SIG-M5 treated with dmso at 0.1 percent for 504 hours (cell line): ENCODE measurements at regions not wholly inside any gene's neighbourhood (a gene's known extent, or its start where the extent isn't known, plus 50 kb on each side); places are given as distances from the start of the nearest gene placed in this dataset.
A peak's percentile ranks its signal among the peaks of the same experiment; 100 is the strongest.
"Not testable (repeated sequence)": the region's sequence is repeated elsewhere in the genome, so short reads cannot be mapped to it uniquely, and the experiment has no call there.

Experiments
- DNase-seq: peaks from one replicate; lab custom pipeline; 2025; ENCODE audit not compliant: unreplicated experiment; lab: John Stamatoyannopoulos, UW

GRCh38 chr2:72078773-72079172 lies 68.9 kb downstream of the CYP26B1 start:
- no peak for DNase-seq

GRCh38 chr2:72077702-72078169 lies 69.9 kb downstream of the CYP26B1 start:
- DNase-seq, result no peak

GRCh38 chr2:72073373-72073772 lies 74.3 kb downstream of the CYP26B1 start:
- not testable (repeated sequence) for DNase-seq

GRCh38 chr2:72064197-72064596 lies 83.5 kb downstream of the CYP26B1 start:
- DNase-seq, result not testable (repeated sequence)

GRCh38 chr2:72062336-72062735 lies 85.3 kb downstream of the CYP26B1 start:
- DNase-seq, result no peak

GRCh38 chr2:72057308-72057707 lies 90.4 kb downstream of the CYP26B1 start:
- DNase-seq, result peak; percentile 23

GRCh38 chr2:72051971-72052505 lies 95.6 kb downstream of the CYP26B1 start:
- DNase-seq, result no peak

GRCh38 chr2:72051204-72051603 lies 96.5 kb downstream of the CYP26B1 start:
- DNase-seq, result no peak

GRCh38 chr2:72050734-72051133 lies 96.9 kb downstream of the CYP26B1 start:
- no peak for DNase-seq

GRCh38 chr2:72048881-72049477 lies 98.7 kb downstream of the CYP26B1 start:
- DNase-seq, result no peak

- DNase-seq, result no peak
These were observed 103.7 kb downstream of the CYP26B1 start for GRCh38 chr2:72043985-72044384.

- DNase-seq, result no peak
These were observed 106.0 kb downstream of the CYP26B1 start for GRCh38 chr2:72041638-72042111.

- DNase-seq, result no peak
These were observed 106.8 kb downstream of the CYP26B1 start for GRCh38 chr2:72040629-72041571.

- DNase-seq, result no peak
These were observed 109.1 kb downstream of the CYP26B1 start for GRCh38 chr2:72038524-72038923.

GRCh38 chr2:72037261-72037666 lies 110.4 kb downstream of the CYP26B1 start:
- DNase-seq, result no peak

- no peak for DNase-seq
These were observed 111.1 kb downstream of the CYP26B1 start for GRCh38 chr2:72036595-72036994.

GRCh38 chr2:72036173-72036545 lies 111.5 kb downstream of the CYP26B1 start:
- DNase-seq, result no peak

GRCh38 chr2:72035518-72036172 lies 112.0 kb downstream of the CYP26B1 start:
- no peak for DNase-seq

- no peak for DNase-seq
These were observed 113.1 kb downstream of the CYP26B1 start for GRCh38 chr2:72034353-72035095.

- DNase-seq, result no peak
These were observed 114.0 kb downstream of the CYP26B1 start for GRCh38 chr2:72033636-72034035.
